HuH-7 (cell line): ENCODE measurements at regions not wholly inside any gene's neighbourhood (a gene's known extent, or its start where the extent isn't known, plus 50 kb on each side); places are given as distances from the start of the nearest gene placed in this dataset.
A peak's percentile ranks its signal among the peaks of the same experiment; 100 is the strongest.

ENCODE experiments used
- DNase-seq: peaks from one replicate; pipeline ENCODE4 v3.0.0; 2011; ENCODE audit warnings: low spot score

GRCh38 chr17:413016-413350 lies 60.4 kb upstream of the RPH3AL start:
- DNase-seq, result no peak

- peak; percentile 51 for DNase-seq
These were observed 59.8 kb upstream of the RPH3AL start for GRCh38 chr17:412211-413015.

- no peak for DNase-seq
These were observed 59.0 kb upstream of the RPH3AL start for GRCh38 chr17:411421-412120.

- no peak for DNase-seq
These were observed 58.2 kb upstream of the RPH3AL start for GRCh38 chr17:410543-411401.

GRCh38 chr17:409848-410542 lies 57.4 kb upstream of the RPH3AL start:
- DNase-seq, result peak; percentile 94

- no peak for DNase-seq
These were observed 56.8 kb upstream of the RPH3AL start for GRCh38 chr17:409308-409847.

GRCh38 chr17:404703-405102 lies 52.1 kb upstream of the RPH3AL start:
- DNase-seq, result no peak
